PC-3 (cell line): ENCODE measurements at regions not wholly inside any gene's neighbourhood (a gene's known extent, or its start where the extent isn't known, plus 50 kb on each side); places are given as distances from the start of the nearest gene placed in this dataset.

Experiments used
- EZH2phosphoT487 ChIP-seq: fragments of 300-600 bp; sonication (generic); IDR thresholded peaks from 2 replicates; pipeline ENCODE4 v1.6.1; 2018; ENCODE audit warnings: mild to moderate bottlenecking, antibody characterized with exemption, low read length, borderline replicate concordance
- TF ChIP-seq, protein P1 (sequence below): fragments of 300-600 bp; sonication (generic); conservative IDR thresholded peaks from 2 replicates; pipeline ENCODE4 v1.5.1; 2017; ENCODE audit warnings: antibody characterized with exemption, low read depth, mild to moderate bottlenecking, low read length

DNA sequence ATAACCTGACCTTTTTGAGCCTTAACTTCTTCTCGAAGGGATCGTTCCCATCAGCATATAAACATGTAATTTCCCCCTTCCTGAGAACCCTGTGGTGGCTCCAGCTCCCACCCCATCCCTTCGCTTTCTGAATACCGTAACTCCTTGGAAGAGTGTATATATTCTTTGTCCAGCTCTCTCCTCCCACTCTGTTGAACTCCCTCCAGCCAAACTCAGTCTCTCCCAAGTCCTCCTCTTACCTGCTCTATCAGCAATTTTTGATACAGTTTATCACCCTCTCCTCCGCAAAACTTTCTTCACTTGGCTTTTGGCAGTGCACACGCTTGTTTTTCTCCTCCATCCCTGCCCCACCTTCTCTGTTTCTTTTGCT, 109.9 kb upstream of the SLC25A33 start:
- TF ChIP-seq, protein P1, sequence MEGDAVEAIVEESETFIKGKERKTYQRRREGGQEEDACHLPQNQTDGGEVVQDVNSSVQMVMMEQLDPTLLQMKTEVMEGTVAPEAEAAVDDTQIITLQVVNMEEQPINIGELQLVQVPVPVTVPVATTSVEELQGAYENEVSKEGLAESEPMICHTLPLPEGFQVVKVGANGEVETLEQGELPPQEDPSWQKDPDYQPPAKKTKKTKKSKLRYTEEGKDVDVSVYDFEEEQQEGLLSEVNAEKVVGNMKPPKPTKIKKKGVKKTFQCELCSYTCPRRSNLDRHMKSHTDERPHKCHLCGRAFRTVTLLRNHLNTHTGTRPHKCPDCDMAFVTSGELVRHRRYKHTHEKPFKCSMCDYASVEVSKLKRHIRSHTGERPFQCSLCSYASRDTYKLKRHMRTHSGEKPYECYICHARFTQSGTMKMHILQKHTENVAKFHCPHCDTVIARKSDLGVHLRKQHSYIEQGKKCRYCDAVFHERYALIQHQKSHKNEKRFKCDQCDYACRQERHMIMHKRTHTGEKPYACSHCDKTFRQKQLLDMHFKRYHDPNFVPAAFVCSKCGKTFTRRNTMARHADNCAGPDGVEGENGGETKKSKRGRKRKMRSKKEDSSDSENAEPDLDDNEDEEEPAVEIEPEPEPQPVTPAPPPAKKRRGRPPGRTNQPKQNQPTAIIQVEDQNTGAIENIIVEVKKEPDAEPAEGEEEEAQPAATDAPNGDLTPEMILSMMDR = no peak
- no peak for TF ChIP-seq EZH2phosphoT487
